HepG2 (cell line): ENCODE measurements at regions not wholly inside any gene's neighbourhood (a gene's known extent, or its start where the extent isn't known, plus 50 kb on each side); places are given as distances from the start of the nearest gene placed in this dataset.

Experiments used
- ATAC-seq: fragments of 200-7000 bp; cut with Tn5 transposase; 3 replicates; pipeline ENCODE4 v1.9.1; 2020; ENCODE audit warnings: mild to moderate bottlenecking, moderate library complexity
- BruUV-seq: library from RNA; stranded (reverse); fragments of 400-500 nt; replicated peaks from 2 replicates; lab custom pipeline; 2021; lab: Mats Ljungman, UMichigan
- CTCF ChIA-PET: fragments of 300-600 bp; formaldehyde crosslinking; extraction: SDS; loops from one replicate; lab custom pipeline; 2021; ENCODE audit warnings: low total read pairs, inconsistent platforms, low intra/inter-chr PET ratio; lab: Yijun Ruan, JAX
- POLR2A ChIA-PET: fragments of 350-600 bp; sonication (Branson Sonifier 250); formaldehyde crosslinking; loops from one replicate; lab custom pipeline; 2020; ENCODE audit warnings: antibody characterized with exemption, inconsistent platforms; lab: Yijun Ruan, JAX
- DNase-seq: peaks from one replicate; pipeline ENCODE4 v3.0.0-alpha.2; 2015; ENCODE audit warnings: low spot score
- FAIRE-seq: peaks from 3 replicates; lab custom pipeline; 2011; peaks lifted over from hg19 to GRCh38; lab: Jason Lieb, UNC
- H2AFZ ChIP-seq: one replicate; pipeline ENCODE4 v1.6.1; 2011; ENCODE audit warnings: low read length, inconsistent platforms
- H3K27ac ChIP-seq: fragments of 300-600 bp; 3 replicates; pipeline ENCODE4 v1.8.0; 2011; ENCODE audit warnings: mixed run types, mild to moderate bottlenecking, mixed read lengths, low read length, inconsistent platforms; ENCODE audit not compliant: insufficient read depth; ENCODE audit errors: extremely low read length
- H3K27me3 ChIP-seq, 2 experiments: fragments of 200-600 bp in 1 of 2; 2 replicates in 1 of 2; 3 replicates in 1 of 2; pipeline versions ENCODE4 v1.6.0 to v1.8.0; 2011; ENCODE audit warnings: low read length in 2 of 2, mild to moderate bottlenecking in 2 of 2, moderate library complexity in 2 of 2, inconsistent platforms in 1 of 2; ENCODE audit not compliant: insufficient read depth in 2 of 2, control insufficient read depth in 1 of 2
- H3K36me3 ChIP-seq, 2 experiments: fragments of 200-600 bp in 1 of 2; replicated peaks in 1 of 2; 2 replicates in 1 of 2; 3 replicates in 1 of 2; pipeline versions ENCODE4 v1.5.1 to v1.8.0; 2011; ENCODE audit warnings: low read length in 2 of 2, inconsistent platforms in 1 of 2; ENCODE audit not compliant: insufficient read depth in 2 of 2, control insufficient read depth in 1 of 2
- H3K4me1 ChIP-seq: 2 replicates; pipeline ENCODE4 v1.5.1; 2012; ENCODE audit warnings: low read length, inconsistent platforms; ENCODE audit not compliant: insufficient read depth
- H3K4me2 ChIP-seq: 2 replicates; pipeline ENCODE4 v1.6.0; 2011; ENCODE audit warnings: low read depth, low read length, inconsistent platforms
- H3K4me3 ChIP-seq, 3 experiments: fragments of 200-600 bp in 1 of 3; sonication (generic), shearing (Covaris generic) in 1 of 3; replicated peaks in 1 of 3; 2 replicates each; pipeline ENCODE4 v1.5.1; 2011 to 2016; ENCODE audit warnings: low read length in 3 of 3, inconsistent platforms in 2 of 3, low read depth in 2 of 3, mild to moderate bottlenecking in 2 of 3, control low read depth in 1 of 3, mixed read lengths in 1 of 3; ENCODE audit not compliant: insufficient read depth in 1 of 3
- H3K79me2 ChIP-seq: one replicate; pipeline ENCODE4 v1.6.1; 2011; ENCODE audit warnings: low read length, inconsistent platforms; ENCODE audit not compliant: insufficient read depth
- H3K9ac ChIP-seq: 2 replicates; pipeline ENCODE4 v1.6.0; 2011; ENCODE audit warnings: mild to moderate bottlenecking, low read depth, low read length, inconsistent platforms; ENCODE audit not compliant: insufficient read depth
- H3K9me3 ChIP-seq: 2 replicates; pipeline ENCODE4 v1.5.1; 2012; ENCODE audit warnings: mild to moderate bottlenecking, low read length
- H4K20me1 ChIP-seq: 2 replicates; pipeline ENCODE4 v1.6.0; 2011; ENCODE audit warnings: inconsistent platforms, mild to moderate bottlenecking, low read length, moderate library complexity; ENCODE audit not compliant: insufficient read depth
- ATRX ChIP-seq: sonication (generic); formaldehyde crosslinking; IDR thresholded peaks from 2 replicates; pipeline ENCODE4 v1.4.0; 2020; ENCODE audit warnings: missing genetic modification reagents, borderline replicate concordance
- CREB1 ChIP-seq, 2 experiments: fragments of 450-650 bp in 1 of 2; IDR thresholded peaks; 2 replicates each; pipeline ENCODE4 v1.6.1; 2016 to 2017; ENCODE audit warnings: control low read depth in 1 of 2, mild to moderate bottlenecking in 1 of 2, missing compliant biosample characterization in 1 of 2, missing genetic modification characterization in 1 of 2
- DNMT3B ChIP-seq: conservative IDR thresholded peaks from 2 replicates; pipeline ENCODE4 v1.6.1; 2016; ENCODE audit warnings: missing biosample characterization, control low read depth
- ESRRA ChIP-seq: sonication (generic); formaldehyde crosslinking; IDR thresholded peaks from 2 replicates; pipeline ENCODE4 v1.5.1; 2020; ENCODE audit warnings: mild to moderate bottlenecking, low read depth, missing genetic modification reagents
- KMT2A ChIP-seq: sonication (generic); formaldehyde crosslinking; IDR thresholded peaks from 2 replicates; pipeline ENCODE4 v1.4.0; 2020; ENCODE audit warnings: missing genetic modification reagents
- NCOA2 ChIP-seq: sonication (generic); formaldehyde crosslinking; IDR thresholded peaks from 2 replicates; pipeline ENCODE4 v1.8.0; 2022; ENCODE audit warnings: inconsistent platforms
- NCOA5 ChIP-seq: sonication (generic); formaldehyde crosslinking; IDR thresholded peaks from 2 replicates; pipeline ENCODE4 v1.4.0; 2020; ENCODE audit warnings: missing genetic modification reagents
- NR2F6 ChIP-seq, 2 experiments: IDR thresholded peaks; 2 replicates each; pipeline ENCODE4 v1.6.1; 2016; ENCODE audit warnings: antibody characterized with exemption in 1 of 2, mild to moderate bottlenecking in 1 of 2
- SNAPC2 ChIP-seq: sonication (generic); formaldehyde crosslinking; IDR thresholded peaks from 2 replicates; pipeline ENCODE4 v1.8.1; 2022; ENCODE audit warnings: mild to moderate bottlenecking, missing genetic modification reagents
- TOE1 ChIP-seq: sonication (generic); formaldehyde crosslinking; IDR thresholded peaks from 2 replicates; pipeline ENCODE4 v1.4.0; 2020; ENCODE audit warnings: mild to moderate bottlenecking, missing genetic modification reagents
- ZNF678 ChIP-seq: sonication (generic); formaldehyde crosslinking; IDR thresholded peaks from 2 replicates; pipeline ENCODE4 v1.4.0; 2020; ENCODE audit warnings: mild to moderate bottlenecking, missing genetic modification reagents
- ZNF83 ChIP-seq: sonication (generic); formaldehyde crosslinking; IDR thresholded peaks from 2 replicates; pipeline ENCODE4 v1.4.0; 2020; ENCODE audit warnings: missing genetic modification reagents, mild to moderate bottlenecking, borderline replicate concordance
- ZNF878 ChIP-seq: sonication (generic); formaldehyde crosslinking; IDR thresholded peaks from 2 replicates; pipeline ENCODE4 v1.8.1; 2023; ENCODE audit warnings: mild to moderate bottlenecking, missing genetic modification reagents, moderate library complexity
- WGBS: methylation state at CpG from one replicate; pipeline ENCODE4 v1.1.6; 2017; ENCODE audit warnings: low lambda C conversion rate; 5-methylcytosine and 5-hydroxymethylcytosine counted together
- in situ Hi-C: cut with HindIII; loops from 2 replicates; pipeline ENCODE4 v1.10.0; 2017; ENCODE audit warnings: low pct_unique_long_range_greater_than_20kb; ENCODE audit not compliant: extremely low pct_ligation_motif_present
- intact Hi-C: fragments of 100-400 bp; cut with micrococcal nuclease; formaldehyde crosslinking; loops from one replicate; pipeline ENCODE4 v1.10.0; 2022; ENCODE audit not compliant: unreplicated experiment
- TF ChIP-seq, protein P1 (sequence below): sonication (generic); formaldehyde crosslinking; IDR thresholded peaks from 2 replicates; pipeline ENCODE4 v1.4.0; 2020; ENCODE audit warnings: missing genetic modification reagents, borderline replicate concordance
- TF ChIP-seq, protein P2 (sequence below): sonication (generic); formaldehyde crosslinking; IDR thresholded peaks from 2 replicates; pipeline ENCODE4 v1.8.1; 2023; ENCODE audit warnings: missing genetic modification reagents, mild to moderate bottlenecking, borderline replicate concordance
- TF ChIP-seq, protein P3 (sequence below): sonication (generic); IDR thresholded peaks from 2 replicates; pipeline ENCODE4 v1.6.1; 2016; ENCODE audit warnings: low read depth, borderline replicate concordance

DNA sequence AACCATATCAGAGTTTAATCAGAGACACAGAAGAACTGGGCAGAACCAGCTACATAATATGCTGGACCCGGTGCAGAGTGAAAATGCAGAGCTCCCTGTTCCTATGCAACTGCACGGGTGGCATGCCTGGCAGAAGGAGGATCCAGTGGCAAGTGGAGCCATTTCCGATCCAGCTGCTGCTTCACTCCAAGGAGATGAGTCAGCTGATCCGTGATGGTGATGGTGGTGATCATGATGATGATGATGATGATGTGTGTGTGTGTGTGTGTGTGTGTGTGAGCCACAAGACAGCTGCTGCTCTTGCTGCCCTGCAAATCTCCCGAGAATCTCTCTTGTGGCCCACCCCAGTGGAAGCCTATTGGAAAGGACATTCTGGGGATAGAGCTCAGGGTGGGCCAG, 133.0 kb downstream of the URB2 start:
- in situ Hi-C loops: no loop called here
- H3K9me3 ChIP-seq: no peaks in the 10 kb centered on the region
- peaks cover 2 to 22% of the 10 kb centered on the region in 2 experiments; a peak in 3 of 5 replicates for H3K27me3 ChIP-seq
- BruUV-seq: no TSS peak
- intact Hi-C loops: no loop called here
- TF ChIP-seq SNAPC2 (CRISPR knock-in tag) (no peak), CREB1 (IDR thresholded peaks at IDR 0.05) (peak; percentile 41; the same call in 1 of the 2 replicates), CREB1 (CRISPR knock-in tag; IDR thresholded peaks at IDR 0.05) (no peak)
- no peak overlapping the region for H3K9ac ChIP-seq
- ChIA-PET CTCF (no interaction called here), POLR2A (no interaction called here)
- H3K4me3 ChIP-seq: no peak overlapping the region
- no peak overlapping the region for H3K27ac ChIP-seq
- no peaks in the 10 kb centered on the region for H4K20me1 ChIP-seq
- ATAC-seq: no peak
- H3K79me2 ChIP-seq: no peaks in the 10 kb centered on the region
- no peaks in the 10 kb centered on the region for H3K36me3 ChIP-seq
- no peaks in the 10 kb centered on the region for H3K4me1 ChIP-seq
- WGBS: 1% methylated on average over 5 of the region's 5 CpGs
- no peak overlapping the region for H3K4me2 ChIP-seq
- DNase-seq: no peak
- no peak overlapping the region for H2AFZ ChIP-seq
- FAIRE-seq: no peak

DNA sequence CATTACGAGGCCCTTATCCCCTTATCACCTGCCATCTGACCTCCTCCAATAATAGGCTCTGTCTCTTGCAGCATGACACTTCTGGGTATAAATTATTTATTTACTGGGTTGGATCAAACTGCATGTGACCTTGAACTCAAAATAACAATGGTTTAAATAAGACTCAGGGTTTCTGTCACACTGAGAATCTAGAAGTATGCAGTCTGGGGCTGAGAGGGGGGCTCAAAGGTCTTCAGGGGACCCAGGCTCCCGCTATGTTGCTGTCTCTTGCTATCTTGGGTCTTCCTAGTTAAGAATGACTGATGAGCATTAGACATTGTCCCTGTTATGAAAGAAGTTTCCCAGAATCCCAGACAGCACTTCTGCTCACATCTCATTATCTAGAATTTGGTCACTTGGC, 133.5 kb downstream of the URB2 start:
- intact Hi-C loops (no loop called here), in situ Hi-C loops (no loop called here)
- no peak overlapping the region for H3K9ac ChIP-seq
- no peak overlapping the region for H2AFZ ChIP-seq
- no peaks in the 10 kb centered on the region for H3K36me3 ChIP-seq
- 0% methylated on average over 2 of the region's 2 CpGs for WGBS
- FAIRE-seq (no peak), DNase-seq (no peak), ATAC-seq (no peak)
- no peaks in the 10 kb centered on the region for H3K9me3 ChIP-seq
- H4K20me1 ChIP-seq: no peaks in the 10 kb centered on the region
- no TSS peak for BruUV-seq
- no peaks in the 10 kb centered on the region for H3K79me2 ChIP-seq
- H3K4me1 ChIP-seq: no peaks in the 10 kb centered on the region
- ChIA-PET CTCF (no interaction called here), POLR2A (no interaction called here)
- no peak overlapping the region for H3K27ac ChIP-seq
- no peak overlapping the region for H3K4me3 ChIP-seq
- no peak overlapping the region for H3K4me2 ChIP-seq
- H3K27me3 ChIP-seq: peaks cover 2 to 20% of the 10 kb centered on the region in 2 experiments; a peak in 3 of 5 replicates
- TF ChIP-seq NR2F6 (IDR thresholded peaks at IDR 0.05) (no peak), NR2F6 (CRISPR knock-in tag; IDR thresholded peaks at IDR 0.05) (no peak), ZNF878 (CRISPR knock-in tag) (no peak), DNMT3B (CRISPR knock-in tag) (no peak), ZNF678 (CRISPR knock-in tag) (no peak), KMT2A (no peak), ESRRA (CRISPR knock-in tag) (no peak), ATRX (CRISPR knock-in tag) (no peak), TOE1 (CRISPR knock-in tag) (no peak), NCOA5 (CRISPR knock-in tag) (no peak), NCOA2 (CRISPR knock-in tag) (no peak), ZNF83 (no peak)
- TF ChIP-seq, protein P1, sequence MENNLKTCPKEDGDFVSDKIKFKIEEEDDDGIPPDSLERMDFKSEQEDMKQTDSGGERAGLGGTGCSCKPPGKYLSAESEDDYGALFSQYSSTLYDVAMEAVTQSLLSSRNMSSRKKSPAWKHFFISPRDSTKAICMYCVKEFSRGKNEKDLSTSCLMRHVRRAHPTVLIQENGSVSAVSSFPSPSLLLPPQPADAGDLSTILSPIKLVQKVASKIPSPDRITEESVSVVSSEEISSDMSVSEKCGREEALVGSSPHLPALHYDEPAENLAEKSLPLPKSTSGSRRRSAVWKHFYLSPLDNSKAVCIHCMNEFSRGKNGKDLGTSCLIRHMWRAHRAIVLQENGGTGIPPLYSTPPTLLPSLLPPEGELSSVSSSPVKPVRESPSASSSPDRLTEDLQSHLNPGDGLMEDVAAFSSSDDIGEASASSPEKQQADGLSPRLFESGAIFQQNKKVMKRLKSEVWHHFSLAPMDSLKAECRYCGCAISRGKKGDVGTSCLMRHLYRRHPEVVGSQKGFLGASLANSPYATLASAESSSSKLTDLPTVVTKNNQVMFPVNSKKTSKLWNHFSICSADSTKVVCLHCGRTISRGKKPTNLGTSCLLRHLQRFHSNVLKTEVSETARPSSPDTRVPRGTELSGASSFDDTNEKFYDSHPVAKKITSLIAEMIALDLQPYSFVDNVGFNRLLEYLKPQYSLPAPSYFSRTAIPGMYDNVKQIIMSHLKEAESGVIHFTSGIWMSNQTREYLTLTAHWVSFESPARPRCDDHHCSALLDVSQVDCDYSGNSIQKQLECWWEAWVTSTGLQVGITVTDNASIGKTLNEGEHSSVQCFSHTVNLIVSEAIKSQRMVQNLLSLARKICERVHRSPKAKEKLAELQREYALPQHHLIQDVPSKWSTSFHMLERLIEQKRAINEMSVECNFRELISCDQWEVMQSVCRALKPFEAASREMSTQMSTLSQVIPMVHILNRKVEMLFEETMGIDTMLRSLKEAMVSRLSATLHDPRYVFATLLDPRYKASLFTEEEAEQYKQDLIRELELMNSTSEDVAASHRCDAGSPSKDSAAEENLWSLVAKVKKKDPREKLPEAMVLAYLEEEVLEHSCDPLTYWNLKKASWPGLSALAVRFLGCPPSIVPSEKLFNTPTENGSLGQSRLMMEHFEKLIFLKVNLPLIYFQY (CRISPR knock-in tag): no peak
- TF ChIP-seq, protein P2, sequence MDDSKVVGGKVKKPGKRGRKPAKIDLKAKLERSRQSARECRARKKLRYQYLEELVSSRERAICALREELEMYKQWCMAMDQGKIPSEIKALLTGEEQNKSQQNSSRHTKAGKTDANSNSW (CRISPR knock-in tag): no peak
- TF ChIP-seq, protein P3, sequence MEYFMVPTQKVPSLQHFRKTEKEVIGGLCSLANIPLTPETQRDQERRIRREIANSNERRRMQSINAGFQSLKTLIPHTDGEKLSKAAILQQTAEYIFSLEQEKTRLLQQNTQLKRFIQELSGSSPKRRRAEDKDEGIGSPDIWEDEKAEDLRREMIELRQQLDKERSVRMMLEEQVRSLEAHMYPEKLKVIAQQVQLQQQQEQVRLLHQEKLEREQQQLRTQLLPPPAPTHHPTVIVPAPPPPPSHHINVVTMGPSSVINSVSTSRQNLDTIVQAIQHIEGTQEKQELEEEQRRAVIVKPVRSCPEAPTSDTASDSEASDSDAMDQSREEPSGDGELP: no peak
